H9 (cell line): ENCODE measurements at regions not wholly inside any gene's neighbourhood (a gene's known extent, or its start where the extent isn't known, plus 50 kb on each side); places are given as distances from the start of the nearest gene placed in this dataset.

Experiments used
- DNase-seq: peaks from one replicate; pipeline ENCODE4 v3.0.0-alpha.2; 2017
- H2AFZ ChIP-seq: one replicate; pipeline ENCODE4 v1.6.1; 2013; ENCODE audit warnings: mild to moderate bottlenecking, low read length, control low read depth, moderate library complexity
- H2AK5ac ChIP-seq: 2 replicates; pipeline ENCODE4 v1.6.1; 2013; ENCODE audit warnings: low read length, control low read depth, mixed read lengths; ENCODE audit not compliant: insufficient read length
- H2BK120ac ChIP-seq: one replicate; pipeline ENCODE4 v1.6.1; 2013; ENCODE audit warnings: low read depth, mild to moderate bottlenecking, low read length, control low read depth, inconsistent platforms; ENCODE audit not compliant: poor library complexity, severe bottlenecking
- H2BK12ac ChIP-seq: 2 replicates; pipeline ENCODE4 v1.6.1; 2013; ENCODE audit warnings: low read length, control low read depth, mixed read lengths, low read depth; ENCODE audit not compliant: insufficient read length
- H2BK15ac ChIP-seq: 2 replicates; pipeline ENCODE4 v1.6.1; 2013; ENCODE audit warnings: low read depth, low read length, control low read depth
- H2BK20ac ChIP-seq: one replicate; pipeline ENCODE4 v1.6.1; 2013; ENCODE audit warnings: low read depth, mild to moderate bottlenecking, low read length, control low read depth, inconsistent platforms; ENCODE audit not compliant: poor library complexity, severe bottlenecking
- H2BK5ac ChIP-seq: 2 replicates; pipeline ENCODE4 v1.6.1; 2013; ENCODE audit warnings: low read length, control low read depth, mixed read lengths; ENCODE audit not compliant: insufficient read length
- H3K14ac ChIP-seq: 2 replicates; pipeline ENCODE4 v1.6.1; 2013; ENCODE audit warnings: low read length, control low read depth; ENCODE audit not compliant: insufficient read depth
- H3K18ac ChIP-seq: 2 replicates; pipeline ENCODE4 v1.6.1; 2013; ENCODE audit warnings: low read depth, mild to moderate bottlenecking, mixed read lengths, low read length, control low read depth; ENCODE audit not compliant: insufficient read length
- H3K23ac ChIP-seq: 2 replicates; pipeline ENCODE4 v1.6.1; 2013; ENCODE audit warnings: low read length, control low read depth, mixed read lengths, low read depth; ENCODE audit not compliant: insufficient read length
- H3K23me2 ChIP-seq: 2 replicates; pipeline ENCODE4 v1.6.1; 2013; ENCODE audit warnings: low read depth, mild to moderate bottlenecking, mixed read lengths, low read length, control low read depth; ENCODE audit not compliant: insufficient read length, poor library complexity, severe bottlenecking
- H3K27ac ChIP-seq: 2 replicates; pipeline ENCODE4 v1.5.1; 2013; ENCODE audit warnings: low read length, control low read depth, mixed read lengths, low read depth; ENCODE audit not compliant: insufficient read length
- H3K27me3 ChIP-seq: 2 replicates; pipeline ENCODE4 v1.6.1; 2013; ENCODE audit warnings: low read length, control low read depth, inconsistent platforms; ENCODE audit not compliant: insufficient read depth
- H3K4ac ChIP-seq: 2 replicates; pipeline ENCODE4 v1.6.1; 2013; ENCODE audit warnings: low read depth, mild to moderate bottlenecking, control low read depth, inconsistent platforms, low read length, moderate library complexity
- H3K4me1 ChIP-seq: 2 replicates; pipeline ENCODE4 v1.6.1; 2013; ENCODE audit warnings: low read length, control low read depth, inconsistent platforms; ENCODE audit not compliant: insufficient read depth
- H3K4me2 ChIP-seq: 2 replicates; pipeline ENCODE4 v1.6.1; 2013; ENCODE audit warnings: low read length, control low read depth, mixed read lengths; ENCODE audit not compliant: insufficient read length, insufficient read depth
- H3K56ac ChIP-seq: 2 replicates; pipeline ENCODE4 v1.6.1; 2013; ENCODE audit warnings: low read depth, mild to moderate bottlenecking, mixed read lengths, low read length, control low read depth; ENCODE audit not compliant: insufficient read length
- H3K79me1 ChIP-seq: 2 replicates; pipeline ENCODE4 v1.6.1; 2013; ENCODE audit warnings: low read depth, mild to moderate bottlenecking, moderate library complexity, low read length, control low read depth, inconsistent platforms; ENCODE audit not compliant: insufficient read depth, poor library complexity, severe bottlenecking
- H3K79me2 ChIP-seq: 2 replicates; pipeline ENCODE4 v1.6.1; 2013; ENCODE audit warnings: low read length, control low read depth, inconsistent platforms; ENCODE audit not compliant: insufficient read depth
- H3K9ac ChIP-seq: 2 replicates; pipeline ENCODE4 v1.6.1; 2013; ENCODE audit warnings: low read length, control low read depth, mixed read lengths; ENCODE audit not compliant: insufficient read length; ENCODE audit errors: extremely low read depth
- H3K9me3 ChIP-seq: one replicate; pipeline ENCODE4 v1.6.1; 2013; ENCODE audit warnings: low read depth, low read length, inconsistent platforms; ENCODE audit not compliant: control insufficient read depth
- H3T11ph ChIP-seq: one replicate; pipeline ENCODE4 v1.6.1; 2013; ENCODE audit warnings: mild to moderate bottlenecking, low read length, control low read depth, inconsistent platforms
- H4K20me1 ChIP-seq: one replicate; pipeline ENCODE4 v1.6.1; 2013; ENCODE audit not compliant: control insufficient read depth, insufficient read length, insufficient read depth
- H4K5ac ChIP-seq: 2 replicates; pipeline ENCODE4 v1.6.1; 2013; ENCODE audit warnings: low read depth, mild to moderate bottlenecking, mixed read lengths, low read length, control low read depth; ENCODE audit not compliant: insufficient read length
- H4K8ac ChIP-seq: replicated peaks from 2 replicates; pipeline ENCODE4 v1.6.1; 2013; ENCODE audit warnings: low read length, control low read depth, mixed read lengths, low read depth; ENCODE audit not compliant: insufficient read length
- H4K91ac ChIP-seq: 2 replicates; pipeline ENCODE4 v1.6.1; 2013; ENCODE audit warnings: low read depth, mild to moderate bottlenecking, moderate library complexity, mixed read lengths, low read length, control low read depth; ENCODE audit not compliant: insufficient read length
- H3K27ac Mint-ChIP-seq, 3 experiments: 2 replicates in 2 of 3; 3 replicates in 1 of 3; pipeline ENCODE4 v1.8.0; 2020 to 2021; ENCODE audit warnings: mixed read lengths in 3 of 3, mild to moderate bottlenecking in 1 of 3, moderate library complexity in 1 of 3
- H3K27me3 Mint-ChIP-seq: 2 replicates; pipeline ENCODE4 v1.8.0; 2021; ENCODE audit warnings: low read depth, mild to moderate bottlenecking, moderate library complexity, mixed read lengths
- H3K36me3 Mint-ChIP-seq, 3 experiments: 2 replicates in 2 of 3; 3 replicates in 1 of 3; pipeline ENCODE4 v1.8.0; 2020 to 2021; ENCODE audit warnings: low read depth in 3 of 3, mixed read lengths in 3 of 3; ENCODE audit not compliant: insufficient read depth in 1 of 3
- H3K4me1 Mint-ChIP-seq, 2 experiments: 2 replicates each; pipeline ENCODE4 v1.8.0; 2020; ENCODE audit warnings: mixed read lengths in 2 of 2
- H3K4me3 Mint-ChIP-seq, 2 experiments: 2 replicates in 1 of 2; 3 replicates in 1 of 2; pipeline ENCODE4 v1.8.0; 2020 to 2021; ENCODE audit warnings: mild to moderate bottlenecking in 2 of 2, mixed read lengths in 2 of 2, moderate library complexity in 1 of 2
- H3K9me3 Mint-ChIP-seq, 2 experiments: 2 replicates in 1 of 2; 3 replicates in 1 of 2; pipeline ENCODE4 v1.8.0; 2020; ENCODE audit warnings: mild to moderate bottlenecking in 2 of 2, mixed read lengths in 2 of 2, moderate library complexity in 1 of 2
- TF ChIP-seq, protein P1 (sequence below): fragments of 200-600 bp; sonication (generic); conservative IDR thresholded peaks from 3 replicates; pipeline ENCODE4 v1.8.0; 2021; ENCODE audit warnings: antibody characterized with exemption, mild to moderate bottlenecking

DNA sequence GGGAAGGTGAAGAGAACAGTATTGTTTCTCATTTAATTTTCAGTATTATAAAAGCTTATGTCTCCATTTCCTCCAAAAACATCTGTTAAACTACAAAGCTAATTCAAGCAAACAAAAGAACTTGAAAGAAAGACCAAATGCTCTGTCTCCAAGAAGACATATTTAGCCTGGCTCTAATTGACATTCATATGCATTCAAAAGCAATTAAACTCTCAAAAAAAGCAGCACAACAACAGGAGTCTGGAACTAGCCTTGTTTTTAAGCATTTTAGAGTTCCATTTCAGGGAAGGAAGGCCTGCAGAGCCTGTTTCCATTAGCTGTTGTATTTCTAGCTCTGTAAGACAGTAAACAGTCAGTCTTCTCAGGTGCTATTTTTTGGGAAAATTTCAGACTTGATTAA is 447.9 kb downstream of the TDRD15 start:
- Histone ChIP-seq H3K27me3 (no peaks in the 10 kb centered on the region), H4K8ac (no peak overlapping the region), H3K4ac (no peak overlapping the region), H2BK120ac (no peak overlapping the region), H4K5ac (no peak overlapping the region), H3K23ac (no peak overlapping the region), H3K4me1 (no peaks in the 10 kb centered on the region), H2AK5ac (no peak overlapping the region), H2BK12ac (no peak overlapping the region), H3K27ac (no peak overlapping the region), H3K9ac (no peak overlapping the region), H3K23me2 (no peaks in the 10 kb centered on the region), H3K56ac (no peak overlapping the region), H3K14ac (no peak overlapping the region), H4K91ac (no peak overlapping the region), H4K20me1 (no peaks in the 10 kb centered on the region), H3K79me1 (no peaks in the 10 kb centered on the region), H2BK15ac (no peak overlapping the region), H3K79me2 (no peaks in the 10 kb centered on the region), H3K4me2 (no peak overlapping the region), H2BK5ac (no peak overlapping the region), H3K18ac (no peak overlapping the region), H3T11ph (no peak overlapping the region), H2AFZ (peak overlapping the region; percentile 56), H2BK20ac (no peak overlapping the region), H3K9me3 (no peaks in the 10 kb centered on the region)
- DNase-seq: no peak
- Mint-ChIP-seq H3K27me3 (no peaks in the 10 kb centered on the region; the same call in 1 of the 2 replicates), H3K4me3 (no peak overlapping the region), H3K4me1 (peaks cover 15 to 16% of the 10 kb centered on the region in 2 experiments), H3K27ac (peak overlapping the region in 2 of 3 experiments; percentile 29 to 54; a peak in 3 of 7 replicates), H3K9me3 (peaks cover 0 to 2% of the 10 kb centered on the region in 2 experiments; a peak in 2 of 5 replicates), H3K36me3 (peaks cover 0 to 4% (median 0%) of the 10 kb centered on the region in 3 experiments; a peak in 1 of 7 replicates)
- TF ChIP-seq, protein P1, sequence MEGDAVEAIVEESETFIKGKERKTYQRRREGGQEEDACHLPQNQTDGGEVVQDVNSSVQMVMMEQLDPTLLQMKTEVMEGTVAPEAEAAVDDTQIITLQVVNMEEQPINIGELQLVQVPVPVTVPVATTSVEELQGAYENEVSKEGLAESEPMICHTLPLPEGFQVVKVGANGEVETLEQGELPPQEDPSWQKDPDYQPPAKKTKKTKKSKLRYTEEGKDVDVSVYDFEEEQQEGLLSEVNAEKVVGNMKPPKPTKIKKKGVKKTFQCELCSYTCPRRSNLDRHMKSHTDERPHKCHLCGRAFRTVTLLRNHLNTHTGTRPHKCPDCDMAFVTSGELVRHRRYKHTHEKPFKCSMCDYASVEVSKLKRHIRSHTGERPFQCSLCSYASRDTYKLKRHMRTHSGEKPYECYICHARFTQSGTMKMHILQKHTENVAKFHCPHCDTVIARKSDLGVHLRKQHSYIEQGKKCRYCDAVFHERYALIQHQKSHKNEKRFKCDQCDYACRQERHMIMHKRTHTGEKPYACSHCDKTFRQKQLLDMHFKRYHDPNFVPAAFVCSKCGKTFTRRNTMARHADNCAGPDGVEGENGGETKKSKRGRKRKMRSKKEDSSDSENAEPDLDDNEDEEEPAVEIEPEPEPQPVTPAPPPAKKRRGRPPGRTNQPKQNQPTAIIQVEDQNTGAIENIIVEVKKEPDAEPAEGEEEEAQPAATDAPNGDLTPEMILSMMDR: no peak
